ENCODE measurements at regions not wholly inside any gene's neighbourhood (a gene's known extent, or its start where the extent isn't known, plus 50 kb on each side); places are given as distances from the start of the nearest gene placed in this dataset.
"Not testable (repeated sequence)": the region's sequence is repeated elsewhere in the genome, so short reads cannot be mapped to it uniquely, and the experiment has no call there.

DNA sequence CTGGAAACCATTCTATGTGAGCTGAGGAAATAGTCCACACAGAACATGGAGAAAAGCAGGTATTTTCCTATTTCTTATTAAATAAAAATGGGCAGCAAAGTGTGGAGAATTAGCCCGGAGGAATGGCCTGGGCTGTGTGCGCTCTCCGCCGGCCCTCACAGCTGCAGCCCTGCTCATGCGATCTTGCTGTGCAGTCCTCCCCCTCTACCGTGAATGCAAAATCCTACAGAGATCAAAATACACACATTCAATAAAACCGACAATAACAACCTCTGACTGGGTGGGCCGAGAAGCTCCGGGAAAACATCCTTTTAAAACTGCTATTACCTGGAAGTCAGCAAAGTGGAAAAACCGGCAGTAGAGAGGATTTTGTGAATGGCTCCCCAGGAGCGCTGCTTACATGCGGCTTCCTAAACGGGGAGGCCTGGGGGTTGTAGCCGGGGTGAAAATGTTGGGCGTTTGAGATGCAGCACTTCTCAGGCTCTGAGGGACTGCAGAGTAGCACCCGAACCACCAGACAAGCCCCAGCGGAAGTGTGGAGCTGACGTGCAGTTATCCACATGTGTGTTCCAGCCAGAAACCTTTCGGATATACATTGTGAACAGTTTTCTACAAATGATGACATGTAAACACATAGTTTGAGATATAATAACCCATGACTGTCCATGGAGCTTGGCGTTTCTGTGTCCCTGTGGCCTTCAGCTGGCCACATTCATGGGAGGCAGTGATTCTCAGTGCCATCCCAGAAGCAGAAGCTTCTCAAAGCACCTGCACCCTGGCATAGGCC is 94.2 kb upstream of the ALKAL2 start:
- DNase-seq (ENCODE audit: low read depth in 1 of 2, low spot score in 1 of 2) = no peak

DNA sequence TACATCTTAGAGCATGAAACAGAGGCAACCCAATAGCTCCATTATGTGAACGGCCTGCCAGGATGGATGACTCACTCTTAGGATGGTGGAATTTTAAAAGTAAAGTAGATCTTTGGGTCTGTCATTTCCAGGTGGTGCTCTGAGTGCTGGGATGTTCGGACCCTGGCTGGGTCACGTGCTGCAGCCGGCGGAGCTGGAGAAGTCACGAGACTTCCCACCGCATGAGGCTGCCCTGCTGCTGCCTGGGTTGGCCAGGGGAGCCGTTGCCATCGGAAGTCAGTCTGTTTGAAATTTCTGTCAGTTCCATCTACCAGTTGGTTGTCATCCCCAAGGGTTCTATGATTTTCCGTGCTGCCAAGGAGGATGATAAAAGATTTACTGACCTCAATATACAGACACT is 93.3 kb upstream of the ALKAL2 start:
- DNase-seq (ENCODE audit: low read depth in 1 of 2, low spot score in 1 of 2) = no peak

- no peak for DNase-seq (ENCODE audit: low read depth in 1 of 2, low spot score in 1 of 2)
Measured at GRCh38 chr2:380772-381171, 92.9 kb upstream of the ALKAL2 start.

- DNase-seq (ENCODE audit: low read depth in 1 of 2, low spot score in 1 of 2) = no peak
Measured at GRCh38 chr2:380221-380620, 92.3 kb upstream of the ALKAL2 start.

GRCh38 chr2:379778-380177 is 91.9 kb upstream of the ALKAL2 start:
- DNase-seq (ENCODE audit: low read depth in 1 of 2, low spot score in 1 of 2) = no peak

GRCh38 chr2:378364-378763 is 90.5 kb upstream of the ALKAL2 start:
- no peak for DNase-seq (ENCODE audit: low read depth in 1 of 2, low spot score in 1 of 2)

DNA sequence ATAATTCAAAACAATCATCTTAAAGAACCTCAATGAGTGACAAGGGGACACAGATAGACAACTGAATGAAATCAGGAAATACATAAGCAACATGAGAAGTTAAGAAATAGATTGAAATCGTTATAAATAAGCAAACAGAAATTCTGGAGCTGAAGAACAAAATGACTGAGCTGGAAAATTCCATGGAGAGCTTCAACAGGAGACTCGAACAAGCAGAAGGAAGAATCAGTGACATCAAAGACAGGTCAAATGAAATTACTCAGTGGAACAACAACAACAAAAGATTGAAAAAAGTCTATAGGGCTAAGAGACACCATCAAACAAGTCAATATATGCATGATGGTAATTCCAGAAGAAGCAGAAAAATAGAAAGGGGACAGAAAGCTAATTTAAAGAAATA is 89.5 kb upstream of the ALKAL2 start:
- DNase-seq (ENCODE audit: low read depth in 1 of 2, low spot score in 1 of 2) = no peak

- no peak for DNase-seq (ENCODE audit: low read depth in 1 of 2, low spot score in 1 of 2)
Measured at GRCh38 chr2:375956-376307, 88.0 kb upstream of the ALKAL2 start.

DNA sequence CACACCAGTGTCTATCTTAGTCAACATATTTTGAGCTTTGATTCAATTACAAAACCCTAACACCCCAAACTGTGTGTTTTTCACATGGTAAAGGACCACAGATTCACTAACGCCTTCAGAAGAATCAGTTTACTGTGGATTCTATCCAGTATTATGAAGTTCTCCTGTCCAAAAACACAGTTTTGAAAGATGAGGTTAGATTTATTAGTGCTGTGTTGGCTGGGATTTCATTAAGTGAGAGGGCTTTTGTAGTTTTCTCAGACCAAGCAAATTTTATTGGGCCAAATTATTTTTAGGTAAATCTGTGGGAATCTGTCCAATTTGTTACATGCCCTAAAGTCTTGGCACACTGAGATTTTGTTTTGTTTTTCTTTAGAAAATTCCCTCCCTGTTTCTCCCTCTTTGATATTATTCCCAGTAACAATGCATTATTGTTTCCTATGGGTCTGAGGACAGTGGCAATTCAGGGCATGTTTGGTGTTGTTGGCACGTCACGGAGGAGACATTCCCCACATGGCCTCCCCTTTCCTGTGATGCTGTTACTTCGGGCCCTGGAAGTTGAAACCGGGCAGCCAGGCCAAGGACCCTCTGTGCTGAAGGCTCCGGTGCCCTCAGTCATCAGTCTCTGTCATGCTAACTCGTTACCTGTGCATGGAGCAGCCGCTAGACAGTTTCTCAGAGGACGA is 87.5 kb upstream of the ALKAL2 start:
- no peak for DNase-seq (ENCODE audit: low read depth in 1 of 2, low spot score in 1 of 2)

DNA sequence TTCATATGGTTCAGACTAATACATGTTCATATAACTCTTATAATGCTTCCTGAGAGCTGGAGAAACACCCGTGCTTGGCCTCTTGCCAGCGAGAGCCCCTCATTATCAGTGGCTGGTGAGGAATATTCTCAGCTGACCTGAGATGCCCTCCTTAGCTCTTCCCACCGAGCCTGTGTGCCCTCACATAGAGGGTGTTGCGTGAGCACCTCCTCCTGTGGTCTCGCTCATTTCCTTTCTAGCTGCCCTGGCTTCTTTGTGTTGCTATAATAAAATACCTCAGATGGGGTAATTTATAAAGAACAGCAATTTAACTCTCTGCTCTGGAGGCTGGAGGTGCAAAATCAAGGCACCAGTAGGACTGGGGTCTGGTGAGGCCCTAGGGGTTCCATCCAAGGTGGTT is 80.5 kb upstream of the ALKAL2 start:
- no peak for DNase-seq (ENCODE audit: low read depth in 1 of 2, low spot score in 1 of 2)

DNA sequence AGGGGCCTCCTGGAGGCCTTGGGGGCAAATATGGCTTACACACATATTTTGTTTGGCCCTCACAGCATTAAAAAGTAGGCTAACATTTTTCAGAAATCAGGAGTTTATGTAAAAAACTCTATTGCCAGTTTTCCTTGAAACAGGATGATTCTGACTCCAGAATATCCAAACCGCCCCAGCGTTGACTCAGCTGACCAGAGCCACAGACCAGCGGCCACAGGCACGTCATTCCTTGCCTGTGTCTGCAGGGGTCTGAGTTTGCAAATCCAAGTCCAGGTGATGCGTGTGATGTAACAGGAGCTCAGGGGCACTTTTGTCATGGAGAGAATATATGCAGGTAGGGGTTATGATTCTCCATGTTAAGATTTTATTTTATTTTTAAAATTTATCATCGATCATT is 79.4 kb upstream of the ALKAL2 start:
- no peak for DNase-seq (ENCODE audit: low read depth in 1 of 2, low spot score in 1 of 2)

- DNase-seq (ENCODE audit: low read depth in 1 of 2, low spot score in 1 of 2) = no peak
Measured at GRCh38 chr2:366706-367105, 78.8 kb upstream of the ALKAL2 start.

GRCh38 chr2:365367-366275 is 77.7 kb upstream of the ALKAL2 start:
- no peak for DNase-seq (ENCODE audit: low read depth in 1 of 2, low spot score in 1 of 2)

- DNase-seq (ENCODE audit: low read depth in 1 of 2, low spot score in 1 of 2) = no peak
Measured at GRCh38 chr2:363824-364470, 76.1 kb upstream of the ALKAL2 start.

- DNase-seq (ENCODE audit: low read depth in 1 of 2, low spot score in 1 of 2) = no peak
Measured at GRCh38 chr2:362924-363323, 75.0 kb upstream of the ALKAL2 start.

- no peak for DNase-seq (ENCODE audit: low read depth in 1 of 2, low spot score in 1 of 2)
Measured at GRCh38 chr2:360124-360523, 72.2 kb upstream of the ALKAL2 start.

DNA sequence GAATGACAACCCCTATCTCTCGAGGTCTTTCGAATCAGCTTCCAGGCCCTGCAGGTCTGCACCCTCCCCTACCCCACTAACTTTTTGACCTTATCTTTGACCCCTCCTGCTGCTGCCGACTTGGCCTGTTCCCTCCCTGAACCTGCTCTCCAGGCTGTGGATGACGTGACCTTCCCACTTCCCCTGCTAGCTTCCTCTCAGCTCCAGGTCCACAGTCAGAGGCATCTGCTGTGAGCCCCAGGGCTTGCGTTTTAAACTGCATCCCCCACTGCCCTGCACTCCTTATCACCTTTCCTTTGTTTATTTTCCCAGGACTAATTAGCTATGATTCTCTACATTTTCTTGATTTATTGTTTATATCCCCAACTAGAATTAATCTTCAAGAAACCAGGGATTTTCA is 71.2 kb upstream of the ALKAL2 start:
- no peak for DNase-seq (ENCODE audit: low read depth in 1 of 2, low spot score in 1 of 2)

GRCh38 chr2:357811-358210 is 69.9 kb upstream of the ALKAL2 start:
- DNase-seq (ENCODE audit: low read depth in 1 of 2, low spot score in 1 of 2) = no peak

- DNase-seq (ENCODE audit: low read depth in 1 of 2, low spot score in 1 of 2) = not testable (repeated sequence)
Measured at GRCh38 chr2:356304-356703, 68.4 kb upstream of the ALKAL2 start.

DNA sequence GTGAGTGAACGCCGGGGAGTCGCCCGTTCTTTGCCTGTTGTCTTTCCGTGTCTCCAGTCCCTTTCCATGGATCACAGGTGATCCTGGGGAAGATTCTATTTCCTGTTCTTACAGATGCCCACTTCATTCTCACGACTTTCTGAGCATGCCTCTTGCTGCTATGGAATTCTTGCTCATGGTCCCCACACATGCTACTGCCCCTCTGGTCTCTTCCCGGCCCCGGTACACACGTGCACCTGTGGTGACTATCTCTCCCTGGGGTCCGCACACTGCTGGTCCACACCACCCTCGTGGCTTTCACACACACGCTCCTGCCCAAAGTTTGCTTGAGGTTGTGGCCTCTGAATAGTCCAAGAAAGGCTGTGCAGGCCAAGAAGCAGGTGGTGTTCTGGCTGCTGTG is 67.9 kb upstream of the ALKAL2 start:
- no peak for DNase-seq (ENCODE audit: low read depth in 1 of 2, low spot score in 1 of 2)

DNA sequence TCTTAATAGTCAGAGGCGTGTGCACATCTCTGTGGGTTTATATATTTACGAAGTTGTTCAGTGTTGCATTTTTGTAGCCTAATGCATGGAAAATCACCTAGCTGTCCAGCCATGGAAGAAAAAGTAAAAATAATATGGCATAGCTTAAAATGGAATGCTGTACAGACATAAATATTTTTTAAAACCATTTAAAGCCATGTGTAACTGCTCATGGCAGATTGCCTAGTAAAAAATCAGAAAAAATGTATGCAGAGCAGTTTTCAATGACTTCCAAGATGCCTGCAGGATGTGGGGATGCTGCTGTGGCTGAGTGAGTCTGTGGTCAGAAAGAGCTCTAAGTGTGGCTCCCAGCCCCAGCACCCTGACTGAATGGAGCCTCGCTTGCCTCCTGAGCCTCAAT is 64.8 kb upstream of the ALKAL2 start:
- DNase-seq (ENCODE audit: low read depth in 1 of 2, low spot score in 1 of 2) = no peak

Data from activated CD4-positive, alpha-beta T cell treated with anti-CD3 and anti-CD28 coated beads, Interleukin-2, amount 50 U/mL, for 24 hours (primary cell).